Epithelial cell of esophagus (primary cell): ENCODE measurements at regions not wholly inside any gene's neighbourhood (a gene's known extent, or its start where the extent isn't known, plus 50 kb on each side); places are given as distances from the start of the nearest gene placed in this dataset.

ENCODE experiments used
- DNase-seq: peaks from one replicate; pipeline ENCODE4 v3.0.0; 2010; ENCODE audit warnings: low read depth
- H3K4me3 ChIP-seq: 2 replicates; pipeline ENCODE4 v1.5.1; 2011; ENCODE audit warnings: mild to moderate bottlenecking, low read length, control low read depth
- CTCF ChIP-seq: IDR thresholded peaks from 2 replicates; pipeline ENCODE4 v1.5.1; 2011; ENCODE audit warnings: low read depth, mild to moderate bottlenecking, low read length, control low read depth, inconsistent platforms; ENCODE audit not compliant: insufficient read depth; ENCODE audit errors: missing control alignments

GRCh38 chr2:203812294-203813221 lies 55.0 kb upstream of the CTLA4 start:
- no peak for TF ChIP-seq CTCF
- no peak overlapping the region for H3K4me3 ChIP-seq
- no peak for DNase-seq

GRCh38 chr2:203813684-203814083 lies 53.9 kb upstream of the CTLA4 start:
- no peak for DNase-seq
- no peak overlapping the region for H3K4me3 ChIP-seq
- no peak for TF ChIP-seq CTCF

- peak; percentile 78 for TF ChIP-seq CTCF
- peak; percentile 78 for DNase-seq
- H3K4me3 ChIP-seq, result no peak overlapping the region
Measured at GRCh38 chr2:203814661-203815540, 52.7 kb upstream of the CTLA4 start.

- no peak for TF ChIP-seq CTCF
- H3K4me3 ChIP-seq, result no peak overlapping the region
Measured at GRCh38 chr2:203815541-203815898, 52.1 kb upstream of the CTLA4 start.

GRCh38 chr2:203817147-203817546 lies 50.4 kb upstream of the CTLA4 start:
- TF ChIP-seq CTCF, result no peak
- H3K4me3 ChIP-seq, result no peak overlapping the region
- no peak for DNase-seq

More at GRCh38 chr2:203815541-203815898, 52.1 kb upstream of the CTLA4 start:
- no peak for DNase-seq
